Adipocyte (in vitro differentiated cells): ENCODE measurements at regions not wholly inside any gene's neighbourhood (a gene's known extent, or its start where the extent isn't known, plus 50 kb on each side); places are given as distances from the start of the nearest gene placed in this dataset.
"Not testable (repeated sequence)": the region's sequence is repeated elsewhere in the genome, so short reads cannot be mapped to it uniquely, and the experiment has no call there.

Experiments used
- DNase-seq: peaks from one replicate; pipeline ENCODE4 v3.0.0-alpha.2; 2015; ENCODE audit warnings: low read depth
- H3K27me3 ChIP-seq: replicated peaks from 2 replicates; pipeline ENCODE4 v1.7.0; 2013; ENCODE audit warnings: mild to moderate bottlenecking, low read length, moderate library complexity; ENCODE audit not compliant: control insufficient read depth, insufficient read depth
- H3K36me3 ChIP-seq: 2 replicates; pipeline ENCODE4 v1.7.0; 2013; ENCODE audit warnings: low read length, mild to moderate bottlenecking, moderate library complexity; ENCODE audit not compliant: control insufficient read depth, insufficient read depth, severe bottlenecking
- H3K4me1 ChIP-seq: 2 replicates; pipeline ENCODE4 v1.7.0; 2013; ENCODE audit warnings: mild to moderate bottlenecking, low read length, moderate library complexity; ENCODE audit not compliant: control insufficient read depth, insufficient read depth
- H3K4me3 ChIP-seq: 2 replicates; pipeline ENCODE4 v1.7.0; 2013; ENCODE audit warnings: mild to moderate bottlenecking, low read length, moderate library complexity
- H3K9ac ChIP-seq: 2 replicates; pipeline ENCODE4 v1.7.0; 2013; ENCODE audit warnings: mild to moderate bottlenecking, low read length, moderate library complexity
- H3K9me3 ChIP-seq: 2 replicates; pipeline ENCODE4 v1.7.0; 2013; ENCODE audit warnings: mild to moderate bottlenecking, low read length, moderate library complexity; ENCODE audit not compliant: control insufficient read depth

DNA sequence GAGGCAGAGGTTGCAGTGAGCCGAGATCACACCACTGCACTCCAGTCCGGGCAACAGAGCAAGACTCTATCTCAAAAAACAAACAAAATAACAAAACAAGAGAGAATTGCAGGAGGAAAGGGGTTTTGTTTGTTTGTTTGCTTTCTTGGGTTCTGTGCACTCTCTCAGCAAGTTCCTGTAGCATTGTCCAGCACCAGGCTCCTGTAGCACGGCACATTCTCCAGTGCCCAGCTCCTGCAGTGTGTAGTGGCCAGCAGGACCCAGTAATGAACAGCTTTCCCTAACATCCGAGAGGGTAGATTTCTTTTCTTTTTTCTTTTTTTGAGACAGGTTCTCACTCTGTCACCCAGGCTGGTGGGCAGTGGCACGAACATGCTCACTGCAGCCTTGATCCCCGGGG, 60.5 kb upstream of the USP9X start:
- H3K27me3 ChIP-seq: no peaks in the 10 kb centered on the region
- H3K4me1 ChIP-seq: peaks cover 19% of the 10 kb centered on the region
- no peaks in the 10 kb centered on the region for H3K36me3 ChIP-seq
- peaks cover 4% of the 10 kb centered on the region for H3K9me3 ChIP-seq
- no peak overlapping the region for H3K9ac ChIP-seq
- DNase-seq: no peak
- no peak overlapping the region for H3K4me3 ChIP-seq

DNA sequence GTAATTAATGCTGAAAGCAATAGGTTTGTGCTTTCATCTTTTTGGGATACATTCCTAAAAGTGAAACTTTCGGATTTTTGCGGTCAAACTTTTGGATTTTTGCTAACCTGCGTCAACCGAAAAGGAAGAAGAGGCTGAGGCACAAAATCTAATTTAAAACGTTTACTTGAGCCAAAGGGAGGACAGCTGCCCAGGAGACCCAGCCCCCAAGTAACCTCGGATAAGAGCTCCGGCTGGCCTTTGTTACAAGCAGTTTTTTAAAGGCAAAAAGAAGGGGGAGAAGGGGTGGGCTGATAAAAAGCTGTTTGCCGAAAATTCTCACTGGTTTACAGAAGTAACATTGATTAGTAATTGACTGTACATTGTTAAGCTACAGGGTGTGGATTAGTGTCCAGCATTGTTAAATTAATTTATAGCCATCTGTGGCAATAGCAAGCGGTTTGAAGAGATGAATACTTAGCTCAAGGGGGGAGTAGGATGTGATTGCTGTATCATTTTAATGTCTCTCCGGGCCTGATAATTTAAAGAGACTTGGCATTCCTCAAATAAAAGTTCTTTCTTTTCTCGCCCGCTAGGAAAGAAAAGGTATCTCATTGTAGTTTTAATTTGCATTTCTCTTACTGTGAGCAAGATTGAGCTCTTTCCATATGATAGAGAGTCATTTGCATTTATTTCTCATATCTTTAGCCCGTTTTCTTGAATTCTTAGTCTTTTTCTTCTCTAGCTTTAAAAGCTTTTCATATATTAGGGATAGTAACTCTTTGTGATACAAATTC, 59.1 kb upstream of the USP9X start:
- H3K9me3 ChIP-seq: peaks cover 4% of the 10 kb centered on the region
- H3K4me1 ChIP-seq: peaks cover 19% of the 10 kb centered on the region
- H3K36me3 ChIP-seq: no peaks in the 10 kb centered on the region
- DNase-seq: peak; percentile 21
- H3K9ac ChIP-seq: peak overlapping the region; percentile 41
- peak overlapping the region; percentile 25 for H3K4me3 ChIP-seq
- peaks cover 6% of the 10 kb centered on the region for H3K27me3 ChIP-seq

DNA sequence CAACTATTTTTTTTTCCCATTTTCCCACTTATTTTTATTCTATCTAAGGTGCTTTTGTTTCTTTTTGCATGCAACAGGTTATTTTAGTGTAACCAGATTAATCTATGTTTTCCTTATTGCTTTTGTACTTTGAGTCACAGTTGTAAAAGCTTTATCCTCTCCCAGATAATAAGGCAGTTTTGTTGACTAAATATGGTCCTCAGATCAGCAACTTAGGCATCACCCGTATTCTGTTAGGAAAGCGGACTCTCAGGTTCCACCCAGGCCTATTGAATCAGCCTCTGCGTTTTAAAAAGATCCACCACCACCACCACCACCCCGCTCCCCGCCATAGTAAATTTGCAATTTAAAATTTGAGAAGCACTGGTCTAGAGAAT, 58.6 kb upstream of the USP9X start:
- Histone ChIP-seq H3K27me3 (peaks cover 12% of the 10 kb centered on the region), H3K9ac (peak overlapping the region; percentile 41), H3K36me3 (no peaks in the 10 kb centered on the region), H3K4me1 (peaks cover 19% of the 10 kb centered on the region), H3K4me3 (no peak overlapping the region), H3K9me3 (peaks cover 4% of the 10 kb centered on the region)
- DNase-seq: no peak

DNA sequence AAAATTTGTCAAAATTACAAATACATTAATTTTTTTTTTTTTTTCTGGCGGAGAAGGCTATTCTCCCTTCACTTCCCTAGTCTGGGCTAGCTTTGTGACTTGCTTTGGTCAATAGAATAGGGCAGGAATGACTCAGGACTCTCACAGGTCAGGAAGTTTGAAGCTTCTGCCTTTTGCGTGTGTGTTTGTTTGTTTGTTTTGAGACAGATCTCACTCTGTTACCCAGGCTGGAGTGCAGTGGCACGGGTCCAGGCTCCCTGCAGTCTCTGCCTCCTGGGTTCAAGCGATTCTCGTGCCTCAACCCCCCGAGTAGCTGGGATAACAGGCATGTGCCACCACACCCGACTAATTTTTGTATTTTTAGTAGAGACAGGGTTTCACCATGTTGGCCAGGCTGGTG, 55.9 kb upstream of the USP9X start:
- Histone ChIP-seq H3K9ac (no peak overlapping the region), H3K9me3 (peaks cover under 1% of the 10 kb centered on the region), H3K4me1 (peaks cover 16% of the 10 kb centered on the region), H3K27me3 (peaks cover 13% of the 10 kb centered on the region), H3K4me3 (no peak overlapping the region), H3K36me3 (no peaks in the 10 kb centered on the region)
- no peak for DNase-seq

DNA sequence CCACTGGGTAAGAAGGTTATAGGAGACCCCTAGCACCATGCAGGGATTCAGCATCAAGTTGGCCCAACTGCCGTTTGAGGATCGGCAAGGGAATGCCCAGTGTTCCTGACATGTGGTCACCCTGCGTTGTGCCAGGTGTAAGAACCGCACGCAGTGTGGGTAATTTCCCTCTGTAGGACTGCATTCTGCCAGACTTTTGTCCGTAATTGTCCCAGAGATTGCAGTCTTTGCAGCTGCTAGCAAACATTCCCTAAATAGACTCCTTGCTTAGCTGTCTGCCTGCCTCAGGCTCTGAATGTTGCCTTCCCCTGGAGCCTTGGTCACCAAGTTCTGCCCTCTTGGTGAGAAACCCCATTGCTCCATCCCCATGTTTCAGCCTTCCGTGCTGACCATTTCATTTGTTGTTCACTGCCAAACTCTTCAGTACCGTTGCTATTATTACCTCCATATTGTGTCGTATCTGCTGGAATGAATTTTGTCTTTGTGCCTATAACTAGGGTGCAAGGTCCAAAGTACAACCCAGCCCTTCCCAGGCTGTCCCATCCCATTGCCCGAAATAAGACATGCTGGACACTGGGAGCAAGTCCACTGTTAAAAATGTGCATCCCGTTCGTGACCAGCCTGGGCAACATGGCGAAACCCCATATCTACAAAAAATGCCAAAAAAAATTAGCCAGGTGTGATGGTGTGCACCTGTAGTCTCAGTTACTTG, 53.8 kb upstream of the USP9X start:
- Histone ChIP-seq H3K4me1 (peaks cover 9% of the 10 kb centered on the region), H3K9ac (no peak overlapping the region), H3K4me3 (no peak overlapping the region), H3K9me3 (no peaks in the 10 kb centered on the region), H3K36me3 (no peaks in the 10 kb centered on the region), H3K27me3 (peaks cover 17% of the 10 kb centered on the region)
- DNase-seq: no peak

- no peak for DNase-seq
- H3K9ac ChIP-seq: no peak overlapping the region
- H3K36me3 ChIP-seq: no peaks in the 10 kb centered on the region
- H3K4me3 ChIP-seq: no peak overlapping the region
- H3K4me1 ChIP-seq: no peaks in the 10 kb centered on the region
- H3K27me3 ChIP-seq: peaks cover 17% of the 10 kb centered on the region
- no peaks in the 10 kb centered on the region for H3K9me3 ChIP-seq
These were observed 51.9 kb upstream of the USP9X start for GRCh38 chrX:41033299-41033698.

- not testable (repeated sequence) for H3K9ac ChIP-seq, H3K9me3 ChIP-seq, H3K4me1 ChIP-seq, DNase-seq, H3K36me3 ChIP-seq, H3K4me3 ChIP-seq
- H3K27me3 ChIP-seq: peaks cover 16% of the 10 kb centered on the region
These were observed 50.3 kb upstream of the USP9X start for GRCh38 chrX:41034902-41035301.
